Mesendoderm (in vitro differentiated cells): ENCODE measurements at regions not wholly inside any gene's neighbourhood (a gene's known extent, or its start where the extent isn't known, plus 50 kb on each side); places are given as distances from the start of the nearest gene placed in this dataset.

Experiments
- DNase-seq: peaks from one replicate; pipeline ENCODE4 v3.0.0; 2013
- H2AK5ac ChIP-seq: 2 replicates; pipeline ENCODE4 v1.6.1; 2013; ENCODE audit warnings: low read length, inconsistent platforms
- H2BK120ac ChIP-seq: 2 replicates; pipeline ENCODE4 v1.6.1; 2013; ENCODE audit warnings: low read depth, mild to moderate bottlenecking, low read length, moderate library complexity, mixed read lengths
- H2BK15ac ChIP-seq: replicated peaks from 2 replicates; pipeline ENCODE4 v1.6.1; 2013; ENCODE audit warnings: low read depth, mild to moderate bottlenecking, moderate library complexity
- H2BK5ac ChIP-seq: 2 replicates; pipeline ENCODE4 v1.6.1; 2013; ENCODE audit warnings: low read length, inconsistent platforms
- H3K18ac ChIP-seq: 2 replicates; pipeline ENCODE4 v1.6.1; 2013; ENCODE audit warnings: mild to moderate bottlenecking, low read length, mixed read lengths
- H3K23ac ChIP-seq: one replicate; pipeline ENCODE4 v1.6.1; 2013; ENCODE audit warnings: low read length
- H3K27ac ChIP-seq: 2 replicates; pipeline ENCODE4 v1.5.1; 2013; ENCODE audit warnings: low read depth, mild to moderate bottlenecking, inconsistent platforms, low read length, moderate library complexity
- H3K27me3 ChIP-seq: 2 replicates; pipeline ENCODE4 v1.6.1; 2013; ENCODE audit warnings: low read length, control low read depth, mild to moderate bottlenecking, inconsistent platforms; ENCODE audit not compliant: insufficient read depth, poor library complexity
- H3K36me3 ChIP-seq: 2 replicates; pipeline ENCODE4 v1.6.1; 2013; ENCODE audit warnings: low read length, inconsistent platforms; ENCODE audit not compliant: control insufficient read depth, insufficient read depth
- H3K4ac ChIP-seq: one replicate; pipeline ENCODE4 v1.6.1; 2013; ENCODE audit warnings: low read depth, mild to moderate bottlenecking, low read length, moderate library complexity
- H3K4me1 ChIP-seq: 2 replicates; pipeline ENCODE4 v1.6.1; 2013; ENCODE audit warnings: low read depth, low read length, inconsistent platforms; ENCODE audit not compliant: control insufficient read depth
- H3K4me2 ChIP-seq: 2 replicates; pipeline ENCODE4 v1.6.1; 2013; ENCODE audit warnings: low read length
- H3K4me3 ChIP-seq: 2 replicates; pipeline ENCODE4 v1.5.1; 2013; ENCODE audit warnings: mild to moderate bottlenecking, low read length
- H3K56ac ChIP-seq: one replicate; pipeline ENCODE4 v1.6.1; 2013; ENCODE audit warnings: low read length
- H3K79me1 ChIP-seq: 2 replicates; pipeline ENCODE4 v1.6.1; 2013; ENCODE audit warnings: low read length, inconsistent platforms
- H3K79me2 ChIP-seq: 2 replicates; pipeline ENCODE4 v1.6.1; 2013; ENCODE audit warnings: mild to moderate bottlenecking, low read length; ENCODE audit not compliant: control insufficient read depth, insufficient read depth
- H3K9ac ChIP-seq: 2 replicates; pipeline ENCODE4 v1.6.1; 2013; ENCODE audit warnings: low read length, inconsistent platforms
- H4K5ac ChIP-seq: one replicate; pipeline ENCODE4 v1.6.1; 2013; ENCODE audit warnings: low read length
- H4K8ac ChIP-seq: one replicate; pipeline ENCODE4 v1.6.1; 2013; ENCODE audit warnings: low read depth, mild to moderate bottlenecking, control low read depth, low read length, moderate library complexity
- WGBS: extraction: QIAGEN DNeasy Blood & Tissue Kit; methylation state at CpG from one replicate; pipeline ENCODE4 v1.1.7; 2013; ENCODE audit warnings: low lambda C conversion rate, missing lambda C conversion rate; ENCODE audit not compliant: insufficient coverage; ENCODE audit errors: extremely low coverage; 5-methylcytosine and 5-hydroxymethylcytosine counted together

- Histone ChIP-seq H4K5ac (no peak overlapping the region), H3K79me1 (no peaks in the 10 kb centered on the region), H3K4me2 (no peak overlapping the region), H3K56ac (no peak overlapping the region), H3K4ac (no peak overlapping the region), H3K4me1 (no peaks in the 10 kb centered on the region), H3K23ac (no peak overlapping the region), H4K8ac (no peak overlapping the region), H3K27ac (no peak overlapping the region), H3K27me3 (no peaks in the 10 kb centered on the region), H2BK5ac (no peak overlapping the region), H2AK5ac (no peak overlapping the region), H3K4me3 (no peak overlapping the region), H2BK15ac (no peak overlapping the region), H3K79me2 (no peaks in the 10 kb centered on the region), H3K18ac (no peak overlapping the region), H3K36me3 (no peaks in the 10 kb centered on the region), H2BK120ac (no peak overlapping the region), H3K9ac (no peak overlapping the region)
- no peak for DNase-seq
These were observed 1127.1 kb upstream of the DDX18 start for GRCh38 chr2:116687371-116687770.

- Histone ChIP-seq H3K79me2 (no peaks in the 10 kb centered on the region), H3K36me3 (no peaks in the 10 kb centered on the region), H2BK15ac (no peak overlapping the region), H3K4me2 (no peak overlapping the region), H2BK120ac (no peak overlapping the region), H2BK5ac (no peak overlapping the region), H2AK5ac (no peak overlapping the region), H4K8ac (no peak overlapping the region), H3K27me3 (no peaks in the 10 kb centered on the region), H3K4me3 (no peak overlapping the region), H3K4ac (no peak overlapping the region), H3K23ac (no peak overlapping the region), H3K56ac (no peak overlapping the region), H3K27ac (no peak overlapping the region), H3K9ac (no peak overlapping the region), H3K79me1 (no peaks in the 10 kb centered on the region), H4K5ac (no peak overlapping the region), H3K4me1 (no peaks in the 10 kb centered on the region), H3K18ac (no peak overlapping the region)
- WGBS = no CpG with 5 or more reads among the region's 2 CpGs
- no peak for DNase-seq
These were observed 1121.5 kb upstream of the DDX18 start for GRCh38 chr2:116692988-116693387.

- Histone ChIP-seq H3K23ac (no peak overlapping the region), H3K27me3 (no peaks in the 10 kb centered on the region), H2AK5ac (no peak overlapping the region), H2BK120ac (no peak overlapping the region), H4K8ac (no peak overlapping the region), H3K4ac (no peak overlapping the region), H2BK15ac (no peak overlapping the region), H3K18ac (no peak overlapping the region), H3K4me3 (no peak overlapping the region), H2BK5ac (no peak overlapping the region), H3K56ac (no peak overlapping the region), H3K79me2 (no peaks in the 10 kb centered on the region), H3K27ac (no peak overlapping the region), H3K79me1 (no peaks in the 10 kb centered on the region), H3K36me3 (no peaks in the 10 kb centered on the region), H4K5ac (no peak overlapping the region), H3K4me1 (no peaks in the 10 kb centered on the region), H3K4me2 (no peak overlapping the region), H3K9ac (no peak overlapping the region)
- no peak for DNase-seq
- WGBS = no CpG with 5 or more reads among the region's 4 CpGs
These were observed 1118.3 kb upstream of the DDX18 start for GRCh38 chr2:116696223-116696622.

- Histone ChIP-seq H3K36me3 (no peaks in the 10 kb centered on the region), H4K8ac (no peak overlapping the region), H3K79me2 (no peaks in the 10 kb centered on the region), H3K27ac (no peak overlapping the region), H3K23ac (no peak overlapping the region), H3K27me3 (no peaks in the 10 kb centered on the region), H2BK5ac (no peak overlapping the region), H2BK15ac (no peak overlapping the region), H2AK5ac (no peak overlapping the region), H3K4me3 (no peak overlapping the region), H3K18ac (no peak overlapping the region), H3K79me1 (no peaks in the 10 kb centered on the region), H4K5ac (no peak overlapping the region), H3K56ac (no peak overlapping the region), H3K4me1 (no peaks in the 10 kb centered on the region), H3K9ac (no peak overlapping the region), H3K4ac (no peak overlapping the region), H3K4me2 (no peak overlapping the region), H2BK120ac (no peak overlapping the region)
- no peak for DNase-seq
These were observed 1117.6 kb upstream of the DDX18 start for GRCh38 chr2:116696903-116697302.

GRCh38 chr2:116706396-116706795, 1108.1 kb upstream of the DDX18 start:
- Histone ChIP-seq H4K8ac (no peak overlapping the region), H3K56ac (no peak overlapping the region), H3K79me2 (no peaks in the 10 kb centered on the region), H3K79me1 (no peaks in the 10 kb centered on the region), H3K4me2 (no peak overlapping the region), H3K4me3 (no peak overlapping the region), H3K18ac (no peak overlapping the region), H2BK120ac (no peak overlapping the region), H2AK5ac (no peak overlapping the region), H3K4me1 (no peaks in the 10 kb centered on the region), H3K27ac (no peak overlapping the region), H3K27me3 (no peaks in the 10 kb centered on the region), H2BK5ac (no peak overlapping the region), H3K4ac (no peak overlapping the region), H3K36me3 (no peaks in the 10 kb centered on the region), H3K9ac (no peak overlapping the region), H4K5ac (no peak overlapping the region), H2BK15ac (no peak overlapping the region), H3K23ac (no peak overlapping the region)
- WGBS = no CpG with 5 or more reads among the region's 3 CpGs
- DNase-seq = no peak

GRCh38 chr2:116716038-116716437, 1098.5 kb upstream of the DDX18 start:
- no peaks in the 10 kb centered on the region for H3K36me3 ChIP-seq
- DNase-seq = no peak
- no peak overlapping the region for H3K4me2 ChIP-seq
- no peak overlapping the region for H2BK5ac ChIP-seq
- H3K4ac ChIP-seq = no peak overlapping the region
- H3K4me1 ChIP-seq = no peaks in the 10 kb centered on the region
- no peak overlapping the region for H3K56ac ChIP-seq
- H4K5ac ChIP-seq = no peak overlapping the region
- H3K4me3 ChIP-seq = no peak overlapping the region
- no peak overlapping the region for H3K27ac ChIP-seq
- H3K27me3 ChIP-seq = no peaks in the 10 kb centered on the region
- no peak overlapping the region for H3K18ac ChIP-seq
- H3K23ac ChIP-seq = no peak overlapping the region
- WGBS = no CpG with 5 or more reads among the region's 1 CpG
- H2BK15ac ChIP-seq = no peak overlapping the region
- H2BK120ac ChIP-seq = no peak overlapping the region
- no peak overlapping the region for H4K8ac ChIP-seq
- H3K79me2 ChIP-seq = no peaks in the 10 kb centered on the region
- no peak overlapping the region for H2AK5ac ChIP-seq
- no peaks in the 10 kb centered on the region for H3K79me1 ChIP-seq
- H3K9ac ChIP-seq = no peak overlapping the region
